HepG2 (cell line): ENCODE measurements at regions not wholly inside any gene's neighbourhood (a gene's known extent, or its start where the extent isn't known, plus 50 kb on each side); places are given as distances from the start of the nearest gene placed in this dataset.

Source experiments
- GRHL1 ChIP-seq: sonication (generic); formaldehyde crosslinking; conservative IDR thresholded peaks from 2 replicates; pipeline ENCODE4 v1.8.0; 2022; ENCODE audit warnings: missing genetic modification reagents
- HNRNPH1 ChIP-seq: fragments of 200-400 bp; formaldehyde crosslinking; optimal IDR thresholded peaks from 2 replicates; pipeline ENCODE3; 2017; ENCODE audit warnings: mild to moderate bottlenecking, low read depth, low read length
- MLX ChIP-seq: IDR thresholded peaks from 2 replicates; pipeline ENCODE4 v1.6.1; 2016
- MNT ChIP-seq: fragments of 450-650 bp; IDR thresholded peaks from 2 replicates; pipeline ENCODE4 v1.6.1; 2016
- MXD3 ChIP-seq: IDR thresholded peaks from 2 replicates; pipeline ENCODE4 v1.6.1; 2016; ENCODE audit warnings: mild to moderate bottlenecking, missing biosample characterization, missing genetic modification reagents
- NFAT5 ChIP-seq: sonication (generic); formaldehyde crosslinking; IDR thresholded peaks from 2 replicates; pipeline ENCODE4 v1.4.0; 2020; ENCODE audit warnings: missing genetic modification reagents
- NFYC ChIP-seq: IDR thresholded peaks from 2 replicates; pipeline ENCODE4 v1.6.1; 2016; ENCODE audit warnings: missing genetic modification reagents, missing compliant biosample characterization
- NR3C1 ChIP-seq: sonication (generic); formaldehyde crosslinking; IDR thresholded peaks from 2 replicates; pipeline ENCODE4 v1.4.0; 2020; ENCODE audit warnings: missing genetic modification reagents
- RNF219 ChIP-seq: sonication (generic); formaldehyde crosslinking; IDR thresholded peaks from 2 replicates; pipeline ENCODE4 v1.5.0; 2020; ENCODE audit warnings: mild to moderate bottlenecking, missing genetic modification reagents
- SRY ChIP-seq: sonication (generic); formaldehyde crosslinking; IDR thresholded peaks from 2 replicates; pipeline ENCODE4 v1.8.0; 2022; ENCODE audit warnings: mild to moderate bottlenecking, missing genetic modification reagents
- ZBTB2 ChIP-seq: sonication (generic); formaldehyde crosslinking; IDR thresholded peaks from 2 replicates; pipeline ENCODE4 v1.8.0; 2022; ENCODE audit warnings: low read depth, missing genetic modification reagents
- ZNF12 ChIP-seq: sonication (generic); formaldehyde crosslinking; IDR thresholded peaks from 2 replicates; pipeline ENCODE4 v1.5.0; 2020; ENCODE audit warnings: missing genetic modification reagents
- ZNF3 ChIP-seq: IDR thresholded peaks from 2 replicates; pipeline ENCODE4 v1.7.0; 2017; ENCODE audit warnings: inconsistent platforms
- ZNF343 ChIP-seq: sonication (generic); formaldehyde crosslinking; IDR thresholded peaks from 2 replicates; pipeline ENCODE4 v1.4.0; 2020; ENCODE audit warnings: mild to moderate bottlenecking, missing genetic modification reagents
- ZNF614 ChIP-seq: IDR thresholded peaks from 2 replicates; pipeline ENCODE4 v1.6.1; 2018; ENCODE audit warnings: missing biosample characterization, missing genetic modification reagents, inconsistent platforms, borderline replicate concordance

- TF ChIP-seq RNF219 (CRISPR knock-in tag) = 0 out of 2 replicates have a peak, but pooled peaks have one; percentile 15
- TF ChIP-seq ZNF343 = no peak
- peak; percentile 89 for TF ChIP-seq MLX (CRISPR knock-in tag)
- TF ChIP-seq GRHL1 (CRISPR knock-in tag) = no peak
- no peak for TF ChIP-seq NR3C1 (CRISPR knock-in tag)
- peak; percentile 88 for TF ChIP-seq ZNF12 (CRISPR knock-in tag)
- TF ChIP-seq HNRNPH1 = no peak
- TF ChIP-seq ZNF614 = peak; percentile 67
- TF ChIP-seq ZNF3 (CRISPR knock-in tag) = peak; percentile 100
- no peak for TF ChIP-seq MXD3 (CRISPR knock-in tag)
- TF ChIP-seq ZBTB2 = no peak
- TF ChIP-seq NFYC (CRISPR knock-in tag) = no peak; the same call in 1 of the 2 replicates
- peak; percentile 40; the same call in 1 of the 2 replicates for TF ChIP-seq MNT
- TF ChIP-seq SRY = no peak
- no peak for TF ChIP-seq NFAT5 (CRISPR knock-in tag)
These were observed 229.7 kb downstream of the KCNRG start (continued) for GRCh38 chr13:50244713-50245574.
